AG04449 (cell line): ENCODE measurements at regions not wholly inside any gene's neighbourhood (a gene's known extent, or its start where the extent isn't known, plus 50 kb on each side); places are given as distances from the start of the nearest gene placed in this dataset.
"Not testable (repeated sequence)": the region's sequence is repeated elsewhere in the genome, so short reads cannot be mapped to it uniquely, and the experiment has no call there.

ENCODE experiments used
- CTCF ChIA-PET: fragments of 350-600 bp; formaldehyde crosslinking; extraction: SDS; loops from one replicate; lab custom pipeline; 2021; ENCODE audit warnings: antibody characterized with exemption; lab: Yijun Ruan, JAX
- POLR2A ChIA-PET: fragments of 400-600, 350-600 bp; formaldehyde crosslinking; extraction: SDS; loops from one replicate; lab custom pipeline; 2020; ENCODE audit warnings: antibody characterized with exemption, inconsistent platforms; lab: Yijun Ruan, JAX
- DNase-seq: peaks from one replicate; pipeline ENCODE4 v3.0.0-alpha.2; 2010; ENCODE audit warnings: low read depth, low spot score
- H3K4me3 ChIP-seq: 2 replicates; pipeline ENCODE4 v1.5.1; 2011; ENCODE audit warnings: low read depth, mild to moderate bottlenecking, control low read depth, low read length
- CTCF ChIP-seq: IDR thresholded peaks from one replicate; pipeline ENCODE4 v1.5.1; 2011; ENCODE audit warnings: mild to moderate bottlenecking, moderate library complexity, low read length, control low read depth, inconsistent platforms; ENCODE audit not compliant: insufficient read depth; ENCODE audit errors: missing control alignments

DNA sequence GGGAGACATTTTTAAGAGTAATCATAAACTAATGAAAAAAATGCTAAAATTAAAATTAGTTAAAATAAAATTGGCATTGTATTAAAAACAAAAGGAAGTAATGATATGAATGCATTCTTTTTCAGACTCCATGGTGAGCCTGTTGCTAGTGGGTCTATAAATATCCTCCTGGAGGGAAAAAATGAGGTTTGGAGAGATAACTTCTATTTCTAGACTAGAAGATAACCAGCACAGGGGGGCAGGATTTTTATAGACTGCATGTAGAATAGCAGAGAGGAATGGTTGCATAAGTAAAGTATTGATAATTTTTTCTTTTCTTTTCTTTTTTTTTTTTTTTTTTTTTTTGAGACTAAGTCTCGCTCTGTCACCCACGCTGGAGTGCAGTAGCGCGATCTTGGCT, 835.8 kb upstream of the VRK2 start:
- no peak for DNase-seq
- no peak for TF ChIP-seq CTCF
- ChIA-PET POLR2A (no interaction called here), CTCF (no interaction called here)
- H3K4me3 ChIP-seq = no peak overlapping the region

DNA sequence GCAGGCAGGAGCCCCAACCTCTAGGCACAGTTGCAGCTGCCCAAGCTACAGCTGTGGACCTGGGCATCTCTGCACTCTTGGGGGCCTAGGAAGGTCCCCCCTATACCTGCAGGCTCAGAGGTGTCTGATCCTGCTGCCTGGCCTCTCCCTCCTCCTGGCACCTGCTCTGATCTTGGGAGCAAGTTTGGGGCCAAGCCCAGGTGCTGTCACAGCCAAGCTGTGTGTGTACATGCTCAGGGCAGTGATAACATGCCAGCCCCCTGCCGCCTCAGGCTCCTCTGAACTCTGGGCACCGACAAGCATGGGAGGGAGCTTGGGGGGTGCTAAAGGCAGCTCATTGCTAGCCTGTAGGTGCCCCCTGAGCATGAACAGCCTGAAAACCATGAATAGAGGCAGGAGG, 829.6 kb upstream of the VRK2 start:
- ChIA-PET POLR2A (no interaction called here), CTCF (no interaction called here)
- no peak overlapping the region for H3K4me3 ChIP-seq
- no peak for DNase-seq
- no peak for TF ChIP-seq CTCF

DNA sequence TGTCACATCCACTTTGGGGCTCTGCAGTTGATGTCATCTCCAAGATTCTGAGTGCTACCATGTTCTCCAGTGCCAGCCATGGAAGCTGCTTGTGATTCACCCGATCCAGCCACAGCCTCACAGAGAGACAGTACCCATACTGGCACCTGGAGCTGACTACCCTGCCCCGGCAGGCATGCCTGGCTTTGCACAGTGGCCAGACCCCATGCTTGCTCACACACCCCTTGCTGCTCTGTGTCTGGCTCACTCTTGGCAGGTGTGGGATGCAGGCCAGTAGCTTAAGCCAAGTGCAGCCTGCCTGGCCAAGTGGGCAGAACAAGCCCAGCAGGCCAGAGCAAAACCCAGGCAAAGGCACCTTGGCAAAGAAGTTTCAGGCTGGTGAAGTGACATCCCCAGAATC, 828.4 kb upstream of the VRK2 start:
- ChIA-PET CTCF (no interaction called here), POLR2A (no interaction called here)
- DNase-seq = no peak
- no peak for TF ChIP-seq CTCF
- H3K4me3 ChIP-seq = no peak overlapping the region

DNA sequence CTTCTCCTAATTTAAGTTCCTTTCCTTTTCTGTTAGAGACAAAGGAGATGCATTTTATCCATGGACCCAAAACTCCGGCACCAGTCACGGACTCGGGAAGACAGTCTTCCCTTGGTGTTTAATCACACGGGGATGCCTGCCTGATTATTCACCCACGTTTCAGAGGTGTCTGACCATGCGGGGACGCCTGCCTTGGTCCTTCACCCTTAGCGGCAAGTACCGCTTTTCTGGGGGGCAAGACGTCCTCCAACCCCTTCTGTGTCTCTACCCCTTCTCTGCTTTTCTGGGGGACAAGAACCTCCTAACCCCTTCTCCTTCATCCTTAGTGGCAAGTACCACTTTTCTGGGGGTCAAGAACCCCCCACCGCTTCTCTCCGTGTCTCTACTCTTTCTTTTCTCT, 816.9 kb upstream of the VRK2 start:
- CTCF ChIA-PET, H3K4me3 ChIP-seq, POLR2A ChIA-PET, DNase-seq: not testable (repeated sequence)

DNA sequence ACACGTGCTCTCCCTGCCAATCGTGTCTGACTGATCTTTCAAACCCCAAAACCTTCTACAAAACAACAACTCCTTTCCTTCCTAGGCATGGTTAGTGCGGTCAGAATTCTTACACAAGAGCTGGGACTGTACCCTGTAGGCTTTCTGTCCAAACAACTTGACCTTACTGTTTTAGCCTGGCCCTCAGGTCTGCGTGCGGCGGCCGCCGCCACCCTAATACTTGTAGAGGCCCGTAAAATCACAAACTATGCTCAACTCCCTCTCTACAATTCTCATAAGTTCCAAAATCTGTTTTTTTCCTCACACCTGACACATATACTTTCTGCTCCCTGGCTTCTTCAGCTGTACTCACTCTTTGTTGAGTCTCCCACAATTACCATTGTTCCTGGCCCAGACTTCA, 814.3 kb upstream of the VRK2 start:
- POLR2A ChIA-PET, CTCF ChIA-PET, DNase-seq, H3K4me3 ChIP-seq: not testable (repeated sequence)

- DNase-seq, H3K4me3 ChIP-seq, POLR2A ChIA-PET, CTCF ChIA-PET: not testable (repeated sequence)
Measured at GRCh38 chr2:57251495-57251894, 795.1 kb upstream of the VRK2 start.

DNA sequence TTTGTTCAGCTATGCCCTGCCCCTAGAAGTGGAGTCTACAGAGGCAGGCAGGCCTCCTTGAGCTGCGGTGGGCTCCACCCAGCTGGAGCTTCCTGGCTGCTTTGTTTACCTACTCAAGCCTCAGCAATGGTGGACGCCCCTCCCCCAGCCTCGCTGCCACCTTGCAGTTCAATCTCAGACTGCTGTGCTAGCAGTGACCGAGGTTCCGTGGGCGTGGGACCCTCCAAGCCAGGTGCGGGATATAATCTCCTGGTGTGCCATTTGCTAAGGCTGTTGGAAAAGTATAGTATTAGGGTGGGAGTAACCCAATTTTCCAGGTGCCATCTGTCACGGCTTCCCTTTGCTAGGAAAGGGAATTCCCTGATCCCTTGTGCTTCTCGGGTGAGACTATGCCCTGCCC, 770.2 kb upstream of the VRK2 start:
- H3K4me3 ChIP-seq, POLR2A ChIA-PET, DNase-seq, CTCF ChIA-PET: not testable (repeated sequence)

- CTCF ChIA-PET = interaction anchor here (1.2 kb wide), 1 partner anchor 219 kb away, joined by 3 read pairs; no protein-coding TSS in a partner anchor
- H3K4me3 ChIP-seq = no peak overlapping the region
- no peak for DNase-seq
- POLR2A ChIA-PET = no interaction called here
- TF ChIP-seq CTCF = no peak
Measured at GRCh38 chr2:57278451-57278850, 768.2 kb upstream of the VRK2 start.

DNA sequence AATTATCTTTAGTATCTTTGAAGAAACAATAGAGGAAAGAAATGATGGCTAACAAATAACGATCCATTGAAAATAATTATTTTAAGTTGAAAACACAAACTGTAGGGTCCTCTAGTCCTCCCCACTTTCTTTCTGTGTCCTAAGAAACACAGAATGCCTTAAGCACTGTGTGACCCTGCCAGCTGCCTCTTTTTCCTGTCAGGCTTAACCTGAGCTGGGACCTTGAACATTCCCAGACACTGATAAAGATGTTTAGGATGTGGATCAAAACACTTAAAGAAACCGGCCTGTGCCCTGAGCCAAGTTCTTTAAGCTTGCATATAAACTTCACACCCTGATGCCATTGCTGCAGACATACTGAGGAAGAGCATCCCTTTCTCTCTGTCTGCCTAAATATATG, 755.4 kb upstream of the VRK2 start:
- no peak overlapping the region for H3K4me3 ChIP-seq
- TF ChIP-seq CTCF = no peak
- ChIA-PET CTCF (no interaction called here), POLR2A (no interaction called here)
- DNase-seq = no peak
